OCI-LY3 (cell line): ENCODE measurements at regions not wholly inside any gene's neighbourhood (a gene's known extent, or its start where the extent isn't known, plus 50 kb on each side); places are given as distances from the start of the nearest gene placed in this dataset.

ENCODE experiments used
- CTCF ChIP-seq: fragments of 200-600, 300-600 bp; sonication (generic); IDR thresholded peaks from 2 replicates; pipeline ENCODE4 v1.5.1; 2014; ENCODE audit warnings: antibody characterized with exemption, low read length, low read depth
- EZH2phosphoT487 ChIP-seq: fragments of 200-600 bp; shearing (Covaris generic); IDR thresholded peaks from 2 replicates; pipeline ENCODE4 v1.6.1; 2018; ENCODE audit warnings: antibody characterized with exemption, mixed run types, low read depth

- no peak for TF ChIP-seq CTCF
- no peak for TF ChIP-seq EZH2phosphoT487
Observed at GRCh38 chr12:127820846-127821245, 446.1 kb upstream of the TMEM132C start.
